ENCODE measurements at regions not wholly inside any gene's neighbourhood (a gene's known extent, or its start where the extent isn't known, plus 50 kb on each side); places are given as distances from the start of the nearest gene placed in this dataset.

GRCh38 chr19:28555317-28555716, 657.6 kb downstream of the UQCRFS1 start:
- no peak for TF ChIP-seq EZH2 (IDR thresholded peaks at IDR 0.05; ENCODE audit: borderline replicate concordance, low read depth, low read length, poor library complexity, severe bottlenecking)
- no peak for TF ChIP-seq CTCF (conservative IDR thresholded peaks at IDR 0.05; ENCODE audit: low read depth, low read length)
- H3K4me3 ChIP-seq (ENCODE audit: low read depth, low read length, poor library complexity, severe bottlenecking): no peak overlapping the region
- BruUV-seq (replicated peaks): no TSS peak
- H3K27ac ChIP-seq (ENCODE audit: low read depth, low read length, poor library complexity, severe bottlenecking): no peak overlapping the region
- H3K9me3 ChIP-seq (ENCODE audit: low read depth, low read length, poor library complexity, severe bottlenecking): peaks cover 10% of the 10 kb centered on the region
- ChIA-PET CTCF (no interaction called here), POLR2A (ENCODE audit: low non-redundant PET) (no interaction called here)
- intact Hi-C loops (cut with micrococcal nuclease; ENCODE audit: unreplicated experiment): no loop called here
- no peaks in the 10 kb centered on the region for H3K4me1 ChIP-seq (ENCODE audit: insufficient read depth, low read length, poor library complexity, severe bottlenecking)
- DNase-seq (ENCODE audit: low spot score): no peak
- no peaks in the 10 kb centered on the region for H3K27me3 ChIP-seq (replicated peaks; ENCODE audit: insufficient read depth, low read depth, low read length, poor library complexity)
- no peaks in the 10 kb centered on the region for H3K36me3 ChIP-seq (ENCODE audit: insufficient read depth, low read length, poor library complexity, severe bottlenecking)

- BruUV-seq (replicated peaks): no TSS peak
- intact Hi-C loops (cut with micrococcal nuclease; ENCODE audit: unreplicated experiment): no loop called here
- DNase-seq (ENCODE audit: low spot score): no peak
- Histone ChIP-seq H3K4me3 (ENCODE audit: low read depth, low read length, poor library complexity, severe bottlenecking) (no peak overlapping the region), H3K9me3 (ENCODE audit: low read depth, low read length, poor library complexity, severe bottlenecking) (peaks cover 16% of the 10 kb centered on the region), H3K4me1 (ENCODE audit: insufficient read depth, low read length, poor library complexity, severe bottlenecking) (no peaks in the 10 kb centered on the region), H3K27me3 (replicated peaks; ENCODE audit: insufficient read depth, low read depth, low read length, poor library complexity) (no peaks in the 10 kb centered on the region), H3K36me3 (ENCODE audit: insufficient read depth, low read length, poor library complexity, severe bottlenecking) (no peaks in the 10 kb centered on the region), H3K27ac (ENCODE audit: low read depth, low read length, poor library complexity, severe bottlenecking) (no peak overlapping the region)
- CTCF ChIA-PET: no interaction called here
- POLR2A ChIA-PET (ENCODE audit: low non-redundant PET): no interaction called here
- TF ChIP-seq CTCF (conservative IDR thresholded peaks at IDR 0.05; ENCODE audit: low read depth, low read length): no peak
- TF ChIP-seq EZH2 (IDR thresholded peaks at IDR 0.05; ENCODE audit: borderline replicate concordance, low read depth, low read length, poor library complexity, severe bottlenecking): no peak
These were observed 658.4 kb downstream of the UQCRFS1 start for GRCh38 chr19:28554321-28555091.

GRCh38 chr19:28553764-28554163, 659.2 kb downstream of the UQCRFS1 start:
- no peaks in the 10 kb centered on the region for H3K36me3 ChIP-seq (ENCODE audit: insufficient read depth, low read length, poor library complexity, severe bottlenecking)
- ChIA-PET POLR2A (ENCODE audit: low non-redundant PET) (no interaction called here), CTCF (no interaction called here)
- TF ChIP-seq EZH2 (IDR thresholded peaks at IDR 0.05; ENCODE audit: borderline replicate concordance, low read depth, low read length, poor library complexity, severe bottlenecking): no peak
- TF ChIP-seq CTCF (conservative IDR thresholded peaks at IDR 0.05; ENCODE audit: low read depth, low read length): no peak
- DNase-seq (ENCODE audit: low spot score): no peak
- H3K4me1 ChIP-seq (ENCODE audit: insufficient read depth, low read length, poor library complexity, severe bottlenecking): no peaks in the 10 kb centered on the region
- H3K27ac ChIP-seq (ENCODE audit: low read depth, low read length, poor library complexity, severe bottlenecking): no peak overlapping the region
- peaks cover 16% of the 10 kb centered on the region for H3K9me3 ChIP-seq (ENCODE audit: low read depth, low read length, poor library complexity, severe bottlenecking)
- H3K4me3 ChIP-seq (ENCODE audit: low read depth, low read length, poor library complexity, severe bottlenecking): no peak overlapping the region
- no peaks in the 10 kb centered on the region for H3K27me3 ChIP-seq (replicated peaks; ENCODE audit: insufficient read depth, low read depth, low read length, poor library complexity)
- intact Hi-C loops (cut with micrococcal nuclease; ENCODE audit: unreplicated experiment): no loop called here
- BruUV-seq (replicated peaks): no TSS peak
